MM.1S (cell line): ENCODE measurements at regions not wholly inside any gene's neighbourhood (a gene's known extent, or its start where the extent isn't known, plus 50 kb on each side); places are given as distances from the start of the nearest gene placed in this dataset.

Source experiments
- DNase-seq: peaks from one replicate; pipeline ENCODE4 v3.0.0-alpha.2; 2015
- H2AFZ ChIP-seq: fragments of 300-600 bp; sonication (generic); 2 replicates; pipeline ENCODE4 v1.6.0; 2016; ENCODE audit warnings: antibody characterized with exemption, low read length
- H3F3A ChIP-seq: fragments of 300-600 bp; sonication (generic); 2 replicates; pipeline ENCODE4 v1.6.1; 2016; ENCODE audit warnings: mild to moderate bottlenecking, antibody characterized with exemption, low read length, moderate library complexity, mixed read lengths; ENCODE audit not compliant: insufficient read depth
- H3K27ac ChIP-seq: fragments of 300-600 bp; sonication (generic); 2 replicates; pipeline ENCODE4 v1.5.1; 2016; ENCODE audit warnings: mild to moderate bottlenecking, low read length
- H3K27me3 ChIP-seq: fragments of 300-600 bp; sonication (generic); replicated peaks from 2 replicates; pipeline ENCODE4 v1.6.0; 2016; ENCODE audit warnings: low read length; ENCODE audit not compliant: insufficient read depth
- H3K36me3 ChIP-seq: fragments of 300-600 bp; sonication (generic); replicated peaks from 2 replicates; pipeline ENCODE4 v1.6.1; 2016; ENCODE audit warnings: mild to moderate bottlenecking, low read length, mixed read lengths; ENCODE audit not compliant: insufficient read depth
- H3K4me1 ChIP-seq: fragments of 300-600 bp; sonication (generic); 2 replicates; pipeline ENCODE4 v1.6.1; 2016; ENCODE audit warnings: low read length, mixed read lengths
- H3K4me2 ChIP-seq: fragments of 300-600 bp; sonication (generic); 2 replicates; pipeline ENCODE4 v1.6.0; 2016; ENCODE audit warnings: low read depth, low read length
- H3K4me3 ChIP-seq: fragments of 300-600 bp; sonication (generic); 2 replicates; pipeline ENCODE4 v1.5.1; 2016; ENCODE audit warnings: low read length, mixed read lengths
- H3K79me2 ChIP-seq: fragments of 300-600 bp; sonication (generic); 2 replicates; pipeline ENCODE4 v1.6.1; 2016; ENCODE audit warnings: mixed run types, low read length, mixed read lengths
- H3K9ac ChIP-seq: fragments of 300-600 bp; sonication (generic); 2 replicates; pipeline ENCODE4 v1.6.1; 2016; ENCODE audit warnings: low read length, mixed read lengths
- H3K9me2 ChIP-seq: fragments of 300-600 bp; sonication (generic); replicated peaks from 2 replicates; pipeline ENCODE4 v1.6.1; 2016; ENCODE audit warnings: mild to moderate bottlenecking, low read length, mixed read lengths; ENCODE audit not compliant: insufficient read depth
- H3K9me3 ChIP-seq: fragments of 300-600 bp; sonication (generic); replicated peaks from 2 replicates; pipeline ENCODE4 v1.6.1; 2016; ENCODE audit warnings: mild to moderate bottlenecking, low read length, mixed read lengths; ENCODE audit not compliant: insufficient read depth
- H4K20me1 ChIP-seq: fragments of 300-600 bp; sonication (generic); 2 replicates; pipeline ENCODE4 v1.6.1; 2016; ENCODE audit warnings: mild to moderate bottlenecking, low read length, moderate library complexity, mixed read lengths; ENCODE audit not compliant: insufficient read depth
- CTCF ChIP-seq: fragments of 300-600 bp; sonication (generic); IDR thresholded peaks from 2 replicates; pipeline ENCODE4 v1.5.1; 2016; ENCODE audit warnings: antibody characterized with exemption, low read length, mixed read lengths
- EZH2 ChIP-seq: fragments of 300-600 bp; sonication (generic); optimal IDR thresholded peaks from 2 replicates; pipeline ENCODE3; 2017; ENCODE audit warnings: low read depth, mild to moderate bottlenecking, antibody characterized with exemption, low read length, mixed read lengths
- EZH2phosphoT487 ChIP-seq: fragments of 300-600 bp; sonication (generic); IDR thresholded peaks from 2 replicates; pipeline ENCODE4 v1.6.1; 2018; ENCODE audit warnings: antibody characterized with exemption, low read length

- Histone ChIP-seq H3K4me3 (no peak overlapping the region), H3K4me2 (no peak overlapping the region), H3K36me3 (no peaks in the 10 kb centered on the region), H3K9me2 (no peaks in the 10 kb centered on the region), H3K79me2 (no peaks in the 10 kb centered on the region), H3K27me3 (no peaks in the 10 kb centered on the region), H4K20me1 (no peaks in the 10 kb centered on the region), H3K4me1 (0 out of 2 replicates have a peak, but pooled peaks cover 4% of the 10 kb centered on the region), H2AFZ (no peak overlapping the region), H3K9me3 (no peaks in the 10 kb centered on the region), H3F3A (no peaks in the 10 kb centered on the region), H3K27ac (no peak overlapping the region), H3K9ac (no peak overlapping the region)
- no peak for DNase-seq
- TF ChIP-seq CTCF (no peak), EZH2phosphoT487 (no peak), EZH2 (no peak)
Observed at GRCh38 chr2:228654707-228655106, 473.2 kb upstream of the SPHKAP start.

- 0 out of 2 replicates have a peak, but pooled peaks cover 4% of the 10 kb centered on the region for H3K4me1 ChIP-seq
- no peaks in the 10 kb centered on the region for H3F3A ChIP-seq
- H3K79me2 ChIP-seq, result no peaks in the 10 kb centered on the region
- no peaks in the 10 kb centered on the region for H3K9me2 ChIP-seq
- no peaks in the 10 kb centered on the region for H4K20me1 ChIP-seq
- TF ChIP-seq EZH2 (no peak), EZH2phosphoT487 (no peak), CTCF (no peak)
- H3K27ac ChIP-seq, result no peak overlapping the region
- DNase-seq, result no peak
- no peak overlapping the region for H3K4me3 ChIP-seq
- no peaks in the 10 kb centered on the region for H3K27me3 ChIP-seq
- no peak overlapping the region for H3K4me2 ChIP-seq
- H3K9me3 ChIP-seq, result no peaks in the 10 kb centered on the region
- H2AFZ ChIP-seq, result no peak overlapping the region
- H3K9ac ChIP-seq, result no peak overlapping the region
- H3K36me3 ChIP-seq, result no peaks in the 10 kb centered on the region
Observed at GRCh38 chr2:228653884-228654283, 472.4 kb upstream of the SPHKAP start.

DNA sequence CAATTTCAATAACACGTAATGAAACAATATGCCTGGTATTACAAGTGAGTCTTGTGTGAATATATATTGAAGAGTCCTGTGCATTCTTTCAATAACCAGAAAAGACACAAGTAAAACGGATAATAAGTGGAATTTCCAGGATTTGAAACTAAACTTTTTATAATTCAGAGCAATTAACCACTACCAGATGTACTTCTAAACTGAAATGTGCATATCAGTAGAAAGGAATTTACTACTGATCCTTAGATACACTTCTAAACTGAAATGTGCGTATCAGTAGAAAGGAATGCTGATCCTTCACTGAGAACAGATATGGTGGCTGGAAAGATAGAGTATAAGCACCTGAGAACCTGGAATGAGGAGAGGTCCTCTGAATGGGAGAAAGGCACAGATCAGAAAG, 470.9 kb upstream of the SPHKAP start:
- Histone ChIP-seq H3K4me1 (0 out of 2 replicates have a peak, but pooled peaks cover 4% of the 10 kb centered on the region), H4K20me1 (no peaks in the 10 kb centered on the region), H3K9me3 (no peaks in the 10 kb centered on the region), H3K36me3 (no peaks in the 10 kb centered on the region), H2AFZ (no peak overlapping the region), H3F3A (no peaks in the 10 kb centered on the region), H3K4me3 (no peak overlapping the region), H3K79me2 (no peaks in the 10 kb centered on the region), H3K9ac (no peak overlapping the region), H3K4me2 (no peak overlapping the region), H3K9me2 (no peaks in the 10 kb centered on the region), H3K27me3 (no peaks in the 10 kb centered on the region), H3K27ac (no peak overlapping the region)
- no peak for TF ChIP-seq EZH2
- no peak for TF ChIP-seq EZH2phosphoT487
- TF ChIP-seq CTCF, result no peak
- DNase-seq, result no peak
